ENCODE measurements at regions not wholly inside any gene's neighbourhood (a gene's known extent, or its start where the extent isn't known, plus 50 kb on each side); places are given as distances from the start of the nearest gene placed in this dataset.

DNA sequence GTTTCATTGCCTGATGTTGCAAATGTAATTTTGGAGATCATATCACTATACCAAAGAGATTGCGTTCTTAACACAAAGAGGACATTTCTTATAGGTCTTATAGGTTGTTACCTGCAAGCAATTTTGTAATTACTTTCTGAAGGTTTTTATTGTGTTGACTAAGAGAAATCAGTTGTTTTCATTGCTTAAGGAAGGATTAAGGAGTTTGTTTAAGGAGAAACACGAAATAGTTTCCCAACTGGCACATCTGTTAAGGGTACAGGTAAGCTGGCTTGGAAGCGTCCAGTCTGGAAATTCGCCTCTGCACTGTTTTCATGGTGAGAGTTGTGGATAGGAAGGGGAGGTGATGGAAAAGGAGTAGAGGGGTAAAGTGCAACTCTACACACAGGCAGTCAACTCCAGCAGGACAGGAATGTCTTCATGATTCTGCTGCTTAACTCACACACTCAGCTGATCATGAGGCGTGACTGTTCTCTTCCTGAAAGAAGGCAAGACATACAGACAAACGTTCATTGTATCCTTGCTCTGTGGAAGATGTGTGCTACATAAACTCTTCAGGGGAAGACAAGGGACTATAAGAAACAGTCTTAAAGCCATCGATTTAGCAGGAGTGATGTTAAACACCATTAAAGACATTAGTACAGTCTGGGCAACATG is 61.4 kb upstream of the ACSL3 start:
- TF ChIP-seq, protein P1, sequence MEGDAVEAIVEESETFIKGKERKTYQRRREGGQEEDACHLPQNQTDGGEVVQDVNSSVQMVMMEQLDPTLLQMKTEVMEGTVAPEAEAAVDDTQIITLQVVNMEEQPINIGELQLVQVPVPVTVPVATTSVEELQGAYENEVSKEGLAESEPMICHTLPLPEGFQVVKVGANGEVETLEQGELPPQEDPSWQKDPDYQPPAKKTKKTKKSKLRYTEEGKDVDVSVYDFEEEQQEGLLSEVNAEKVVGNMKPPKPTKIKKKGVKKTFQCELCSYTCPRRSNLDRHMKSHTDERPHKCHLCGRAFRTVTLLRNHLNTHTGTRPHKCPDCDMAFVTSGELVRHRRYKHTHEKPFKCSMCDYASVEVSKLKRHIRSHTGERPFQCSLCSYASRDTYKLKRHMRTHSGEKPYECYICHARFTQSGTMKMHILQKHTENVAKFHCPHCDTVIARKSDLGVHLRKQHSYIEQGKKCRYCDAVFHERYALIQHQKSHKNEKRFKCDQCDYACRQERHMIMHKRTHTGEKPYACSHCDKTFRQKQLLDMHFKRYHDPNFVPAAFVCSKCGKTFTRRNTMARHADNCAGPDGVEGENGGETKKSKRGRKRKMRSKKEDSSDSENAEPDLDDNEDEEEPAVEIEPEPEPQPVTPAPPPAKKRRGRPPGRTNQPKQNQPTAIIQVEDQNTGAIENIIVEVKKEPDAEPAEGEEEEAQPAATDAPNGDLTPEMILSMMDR (IDR thresholded peaks at IDR 0.05; ENCODE audit: insufficient read depth, low read length, missing control alignments) = no peak
- POLR2A ChIA-PET = no interaction called here
- CTCF ChIA-PET = interaction anchor here (2.1 kb wide), 1 partner anchor 104 kb away, joined by 5 read pairs; no protein-coding TSS in a partner anchor
- no peak for DNase-seq (ENCODE audit: low read depth, low spot score)
- H3K4me3 ChIP-seq (ENCODE audit: low read depth, low read length) = no peak overlapping the region

DNA sequence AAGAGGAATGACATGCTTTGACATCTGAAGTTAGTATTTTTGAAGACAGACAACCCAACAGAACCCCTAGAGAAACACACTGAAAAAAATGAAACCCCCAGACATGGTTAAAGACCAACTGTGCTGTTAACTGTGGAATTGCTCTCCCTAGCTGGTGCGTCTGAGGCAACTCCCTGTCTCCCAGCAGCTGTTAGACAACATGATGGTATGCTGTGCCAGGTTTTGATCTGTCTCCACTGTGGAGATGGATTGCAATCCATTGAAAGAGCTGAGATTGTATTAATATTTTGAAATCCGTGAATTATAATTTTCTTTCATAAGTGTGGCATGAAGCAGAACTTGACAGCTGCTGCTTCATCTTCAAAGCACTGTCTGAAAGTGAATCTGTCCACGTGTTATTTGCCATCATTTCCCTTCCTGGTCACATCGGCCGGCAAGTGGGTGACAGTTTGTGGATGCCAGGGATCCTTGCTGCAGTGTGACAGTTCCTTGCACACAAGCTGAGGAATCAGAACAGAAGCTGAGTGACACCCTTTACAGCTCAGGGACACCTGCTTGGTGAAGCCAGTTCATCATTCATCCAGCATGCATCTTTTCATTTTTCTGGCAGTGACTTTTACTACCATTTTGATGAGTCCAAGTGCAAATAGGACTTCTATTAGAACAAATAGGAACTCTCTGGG is 58.2 kb upstream of the ACSL3 start:
- ChIA-PET POLR2A (no interaction called here), CTCF (interaction anchor here (0.8 kb wide), 1 partner anchor 101 kb away, joined by 4 read pairs; no protein-coding TSS in a partner anchor)
- H3K4me3 ChIP-seq (ENCODE audit: low read depth, low read length) = no peak overlapping the region
- TF ChIP-seq, protein P1 (IDR thresholded peaks at IDR 0.05; ENCODE audit: insufficient read depth, low read length, missing control alignments) = no peak
- no peak for DNase-seq (ENCODE audit: low read depth, low spot score)

DNA sequence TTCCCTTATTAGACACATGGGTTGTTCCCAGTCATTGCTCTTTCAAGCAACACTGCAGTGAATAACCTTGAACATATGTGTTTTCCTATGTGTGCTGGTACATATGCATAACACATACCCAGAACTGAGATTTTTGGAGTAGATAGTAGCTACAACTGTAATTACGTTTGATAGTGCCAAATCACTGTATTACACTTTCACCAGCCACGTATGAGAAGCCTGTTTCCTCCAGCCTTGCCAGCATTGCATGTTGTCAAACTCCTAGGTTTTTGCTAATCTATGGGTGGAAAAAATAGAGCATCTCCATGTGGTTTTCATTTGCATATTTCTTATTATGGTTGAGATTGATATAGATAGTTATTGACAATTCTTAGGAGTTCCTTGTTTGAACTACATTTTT is 56.5 kb upstream of the ACSL3 start:
- no peak for DNase-seq (ENCODE audit: low read depth, low spot score)
- TF ChIP-seq, protein P1 (IDR thresholded peaks at IDR 0.05; ENCODE audit: insufficient read depth, low read length, missing control alignments) = no peak
- CTCF ChIA-PET = interaction anchor here (1.7 kb wide), 1 partner anchor 96 kb away, joined by 5 read pairs; no protein-coding TSS in a partner anchor
- H3K4me3 ChIP-seq (ENCODE audit: low read depth, low read length) = no peak overlapping the region
- POLR2A ChIA-PET = no interaction called here

DNA sequence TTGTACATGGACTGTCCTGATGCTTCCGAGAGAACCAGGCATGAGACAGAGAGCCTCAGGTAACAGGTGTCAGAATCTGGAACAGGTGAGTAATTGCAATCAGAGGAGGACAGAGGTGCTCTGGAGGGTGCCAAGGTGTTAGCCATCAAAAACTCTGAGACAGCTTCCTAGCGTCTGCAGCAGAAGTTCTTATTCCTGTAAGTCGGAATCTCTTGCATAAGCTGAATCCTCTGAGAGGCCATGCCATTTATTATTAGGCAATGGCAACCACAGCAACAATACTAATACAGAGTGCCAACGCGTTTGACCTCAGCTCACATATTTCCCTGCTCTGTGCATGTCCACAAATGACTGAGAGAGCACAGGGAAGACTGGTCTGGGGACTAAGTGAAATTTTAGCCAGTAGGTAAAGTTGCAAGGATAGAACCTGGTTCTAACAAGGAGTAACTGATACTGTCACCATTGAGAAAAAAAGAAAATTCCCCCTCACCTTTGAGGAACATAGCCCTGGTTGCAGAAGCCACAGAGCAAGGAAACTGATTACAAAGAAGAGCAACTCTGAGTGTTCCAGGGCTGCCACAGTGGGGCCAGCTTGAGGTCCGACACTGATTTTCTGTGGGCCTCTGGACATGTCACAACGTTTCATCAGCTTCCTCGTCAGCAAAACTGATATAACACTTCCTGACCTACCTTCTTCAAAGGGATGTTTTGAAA is 55.1 kb upstream of the ACSL3 start:
- POLR2A ChIA-PET = no interaction called here
- DNase-seq (ENCODE audit: low read depth, low spot score) = no peak

DNA sequence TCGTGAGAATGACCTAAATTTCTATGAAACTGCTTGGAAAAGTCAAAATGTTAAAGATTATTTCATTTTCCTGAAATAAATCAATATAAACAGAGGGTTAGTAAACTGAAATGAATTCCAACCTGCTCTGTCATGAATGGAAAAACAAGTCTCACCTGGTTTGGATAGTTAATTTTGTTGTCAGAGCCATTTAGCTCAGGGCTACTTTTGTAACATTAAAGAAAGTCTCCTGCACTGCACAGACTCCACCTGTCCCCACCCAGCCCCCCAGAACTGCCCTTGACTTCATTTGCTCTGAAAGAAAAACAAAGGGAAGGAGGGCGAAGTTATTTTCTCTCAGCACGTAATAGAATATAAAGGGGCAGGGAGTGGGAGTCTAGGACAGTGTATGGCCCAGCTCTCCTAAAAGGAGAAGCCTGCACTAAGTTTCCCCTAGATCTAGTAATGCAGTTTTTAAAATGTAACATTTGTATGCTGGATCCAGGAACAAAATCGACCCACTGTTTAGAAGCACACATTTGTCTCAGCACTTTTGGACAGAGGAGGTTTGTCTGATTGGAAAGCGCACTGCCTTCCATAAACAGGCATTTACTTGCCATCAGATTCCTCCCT is 54.2 kb upstream of the ACSL3 start:
- POLR2A ChIA-PET = no interaction called here
- CTCF ChIA-PET = interaction anchor here (1.9 kb wide), 1 partner anchor 9 kb away, joined by 6 read pairs; no protein-coding TSS in a partner anchor

More for the DNA sequence above, 55.1 kb upstream of the ACSL3 start:
- no peak overlapping the region for H3K4me3 ChIP-seq (ENCODE audit: low read depth, low read length)
- TF ChIP-seq, protein P1 (IDR thresholded peaks at IDR 0.05; ENCODE audit: insufficient read depth, low read length, missing control alignments) = no peak
- CTCF ChIA-PET = interaction anchor here (1.7 to 1.9 kb wide), 2 partner anchors 8 to 98 kb away, joined by 5 to 6 read pairs; no protein-coding TSS in a partner anchor

More for the DNA sequence above, 54.2 kb upstream of the ACSL3 start:
- TF ChIP-seq, protein P1 (IDR thresholded peaks at IDR 0.05; ENCODE audit: insufficient read depth, low read length, missing control alignments) = no peak
- H3K4me3 ChIP-seq (ENCODE audit: low read depth, low read length) = no peak overlapping the region
- DNase-seq (ENCODE audit: low read depth, low spot score) = no peak
